NCI-H82 treated with DMSO at 0.1 percent for 48 hours (cell line): ENCODE measurements at regions not wholly inside any gene's neighbourhood (a gene's known extent, or its start where the extent isn't known, plus 50 kb on each side); places are given as distances from the start of the nearest gene placed in this dataset.

Experiments used
- DNase-seq: peaks from one replicate; lab custom pipeline; 2025; ENCODE audit not compliant: unreplicated experiment; lab: John Stamatoyannopoulos, UW

DNA sequence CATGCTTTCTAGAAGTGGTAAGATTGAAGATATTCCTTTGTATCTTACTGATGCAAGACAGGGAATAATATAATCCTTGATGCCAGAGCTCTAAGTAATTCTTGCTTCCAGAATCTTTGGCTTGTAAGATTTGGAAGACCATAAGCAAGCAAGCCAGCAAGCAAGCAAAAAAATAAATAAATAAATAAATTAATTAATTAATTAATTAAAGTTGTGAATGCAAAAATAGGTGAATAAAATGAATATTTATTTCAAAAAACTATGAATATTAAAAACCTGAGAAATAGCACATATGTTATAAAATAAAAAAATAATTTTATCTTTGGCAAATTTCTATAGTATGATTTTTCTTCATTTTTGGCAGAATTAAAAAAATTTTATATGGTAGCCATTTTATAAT, 750.2 kb upstream of the ARRDC4 start:
- no peak for DNase-seq

DNA sequence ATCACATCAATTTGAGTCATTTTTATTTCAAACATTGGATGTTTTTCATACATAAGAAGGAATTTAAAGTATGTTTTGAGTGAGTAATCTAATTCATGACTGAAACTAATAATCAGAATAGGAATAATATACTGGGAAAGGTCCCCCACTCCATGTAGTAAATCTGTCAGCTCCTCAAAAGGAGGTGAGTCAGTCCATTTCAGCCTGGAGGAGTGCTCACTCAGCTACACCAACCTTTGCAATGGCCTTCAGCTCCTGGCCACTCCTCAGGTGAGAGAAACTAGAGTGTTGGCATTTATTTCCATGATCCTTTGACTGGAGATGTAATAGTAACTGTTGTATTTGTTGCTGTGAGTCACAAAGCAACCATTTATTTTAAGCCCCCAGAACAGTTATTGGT, 744.9 kb upstream of the ARRDC4 start:
- DNase-seq = no peak

DNA sequence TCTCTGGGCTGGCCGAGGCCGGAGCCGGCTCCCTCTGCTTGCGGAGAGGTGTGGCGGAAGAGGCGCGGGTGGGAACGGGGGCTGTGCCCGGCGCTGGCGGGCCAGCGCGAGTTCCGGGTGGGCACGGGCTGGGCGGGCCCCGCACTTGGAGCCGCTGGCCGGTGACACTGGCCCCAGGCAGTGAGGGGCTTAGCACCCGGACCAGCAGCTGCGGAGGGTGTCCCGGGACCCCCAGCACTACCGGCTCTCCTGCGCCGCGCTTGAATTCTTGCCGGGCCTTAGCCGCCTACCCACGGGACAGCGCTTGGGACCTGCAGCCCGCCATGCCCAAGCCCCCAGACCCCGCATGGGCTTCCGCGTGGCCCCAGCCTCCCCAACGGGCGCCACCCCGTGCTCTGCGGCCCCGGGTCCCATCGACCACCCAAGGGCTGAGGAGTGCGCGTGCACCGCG, 736.3 kb upstream of the ARRDC4 start:
- no peak for DNase-seq

DNA sequence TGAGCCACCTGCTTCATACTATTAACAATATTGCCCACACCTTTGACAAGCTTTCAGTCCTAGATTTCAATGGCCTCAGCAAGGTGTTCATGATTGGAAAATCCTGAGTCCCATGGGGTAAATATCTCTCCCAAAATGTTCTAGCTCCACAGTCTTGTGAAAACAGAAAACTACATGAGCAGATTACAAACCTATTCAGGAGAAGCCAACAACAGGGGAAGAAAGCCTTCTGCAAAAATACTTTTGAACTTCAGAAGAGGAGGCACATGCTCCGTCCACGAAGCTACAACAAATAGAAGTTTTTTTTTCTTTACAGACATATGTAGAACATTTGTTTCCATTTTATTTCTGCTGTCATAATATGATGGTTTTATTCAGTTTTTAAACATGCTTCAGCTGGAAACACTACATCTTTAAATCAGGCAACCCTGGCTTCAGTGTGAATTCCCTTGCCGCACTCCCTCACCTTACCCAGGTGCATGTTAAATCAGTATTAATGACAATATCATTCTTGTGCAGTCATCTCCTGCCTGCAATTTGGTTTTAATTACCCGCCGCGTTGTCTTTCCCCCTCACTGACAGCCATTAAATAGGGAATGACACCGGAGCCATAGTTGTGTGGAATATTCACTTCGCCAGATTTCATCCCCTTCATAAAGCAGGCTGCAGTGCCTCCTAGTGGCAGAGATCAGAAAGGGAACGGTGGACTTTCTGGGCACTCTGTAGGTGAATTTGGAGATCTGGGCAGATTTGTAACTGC, 725.5 kb upstream of the ARRDC4 start:
- peak; percentile 43 for DNase-seq

DNA sequence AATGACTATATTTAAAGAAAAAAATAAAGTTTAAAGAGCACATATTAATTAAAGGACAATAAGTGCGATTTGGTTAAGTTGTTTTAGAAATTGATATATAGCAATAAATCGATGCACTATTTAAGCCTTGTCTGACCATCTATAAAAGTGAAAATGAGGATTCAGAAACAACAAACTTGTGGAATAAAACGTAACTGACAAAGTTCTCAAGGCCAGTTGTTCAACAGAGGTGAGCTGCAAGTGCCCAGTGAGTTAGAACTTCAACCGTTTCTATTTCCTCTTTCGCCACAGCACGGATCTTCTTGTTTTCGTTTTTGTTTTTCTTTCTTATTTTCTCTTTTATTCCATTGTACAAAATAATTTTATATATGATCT, 724.9 kb upstream of the ARRDC4 start:
- DNase-seq = no peak

DNA sequence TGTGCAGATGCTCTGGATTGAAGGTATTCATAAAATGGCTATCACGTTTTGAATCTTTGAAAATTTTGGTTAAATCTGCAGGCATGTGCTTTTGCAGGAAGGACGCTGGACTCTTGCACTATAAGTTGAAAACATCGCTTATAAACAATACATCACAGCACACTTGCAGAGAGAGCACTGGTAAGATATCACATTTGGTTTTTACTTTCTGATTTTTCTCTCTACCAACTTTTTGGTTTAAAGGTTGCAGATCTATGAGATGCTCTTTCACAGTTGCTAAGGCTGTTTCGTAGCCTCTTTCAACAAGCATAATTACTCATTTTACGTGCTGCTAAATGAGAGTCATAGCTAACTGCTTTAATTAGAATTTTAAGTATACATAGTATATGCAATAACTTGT, 724.4 kb upstream of the ARRDC4 start:
- no peak for DNase-seq

DNA sequence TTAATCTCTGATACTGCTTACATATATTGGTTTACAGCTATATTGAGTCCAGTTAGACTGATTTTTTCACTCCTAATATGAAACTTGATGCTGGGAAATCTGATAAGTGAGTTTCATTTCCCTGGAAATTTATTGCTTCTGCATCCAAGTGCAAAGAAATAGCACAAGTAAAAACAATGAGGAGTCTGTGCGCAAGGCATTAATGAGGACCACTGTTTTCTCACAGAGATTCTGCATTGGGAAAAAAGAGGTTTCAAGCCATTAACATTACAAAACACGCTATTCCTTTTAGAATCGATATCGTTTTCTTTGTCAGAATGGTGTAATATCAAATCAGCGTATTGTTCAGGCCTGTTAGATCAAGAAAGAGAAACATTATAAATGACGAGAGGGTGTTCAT, 723.3 kb upstream of the ARRDC4 start:
- DNase-seq = no peak

DNA sequence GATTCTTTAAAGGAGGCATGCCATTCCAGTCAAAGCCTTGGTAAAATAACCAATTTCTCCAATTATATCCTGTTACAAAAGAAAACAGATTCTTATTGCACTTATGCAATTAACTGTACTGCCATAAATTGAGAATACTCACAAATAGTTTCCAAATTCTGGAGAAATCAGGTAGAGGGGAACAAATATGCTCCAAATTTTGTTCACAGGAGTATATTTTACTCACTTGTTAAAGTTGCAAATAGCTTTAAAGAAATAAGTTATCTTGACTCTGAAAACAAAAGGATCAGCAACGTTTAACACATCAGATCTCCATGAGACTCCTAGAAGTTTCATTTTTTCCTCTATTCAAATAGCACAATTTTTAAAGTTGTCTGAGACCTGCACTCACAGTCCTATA, 712.1 kb upstream of the ARRDC4 start:
- no peak for DNase-seq

DNA sequence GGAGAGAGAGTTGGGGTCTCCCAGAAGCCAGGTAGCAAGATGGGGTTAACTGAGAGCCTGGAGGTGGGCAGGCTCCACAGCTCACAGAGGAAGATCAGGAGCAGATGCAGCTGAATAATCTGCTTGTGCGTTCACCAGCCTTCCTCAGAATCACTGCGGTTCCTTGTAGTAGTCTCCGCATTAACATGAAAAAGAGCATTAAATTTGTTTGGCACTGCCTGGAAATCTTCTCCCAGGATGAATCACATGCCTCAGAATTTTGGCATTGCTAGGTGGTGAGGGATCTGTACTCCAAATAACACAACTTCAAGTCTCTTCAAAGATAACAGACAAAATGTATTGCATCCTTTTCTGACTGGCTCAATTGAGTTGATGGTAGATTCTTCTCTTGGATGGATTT, 700.6 kb upstream of the ARRDC4 start:
- DNase-seq = no peak

DNA sequence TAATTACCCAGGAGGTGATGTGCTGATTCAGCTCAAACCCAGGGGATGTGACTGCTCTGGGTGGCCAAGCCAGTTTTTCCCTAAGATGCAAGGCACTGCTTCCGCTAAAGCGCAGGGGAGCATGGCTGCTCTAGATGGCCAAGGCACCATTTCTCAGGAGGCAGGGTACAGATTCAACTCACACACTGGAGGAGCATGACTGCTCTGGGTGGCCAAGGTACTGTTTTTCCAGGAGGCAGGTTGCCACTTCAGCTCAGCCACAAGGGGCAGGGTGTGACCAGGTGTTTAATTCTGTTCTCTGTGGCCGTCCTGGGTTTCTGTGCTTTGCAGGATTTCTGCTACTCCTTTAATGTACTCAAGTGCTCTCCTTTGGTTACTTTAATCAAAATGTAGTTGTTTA, 659.3 kb upstream of the ARRDC4 start:
- DNase-seq = no peak

DNA sequence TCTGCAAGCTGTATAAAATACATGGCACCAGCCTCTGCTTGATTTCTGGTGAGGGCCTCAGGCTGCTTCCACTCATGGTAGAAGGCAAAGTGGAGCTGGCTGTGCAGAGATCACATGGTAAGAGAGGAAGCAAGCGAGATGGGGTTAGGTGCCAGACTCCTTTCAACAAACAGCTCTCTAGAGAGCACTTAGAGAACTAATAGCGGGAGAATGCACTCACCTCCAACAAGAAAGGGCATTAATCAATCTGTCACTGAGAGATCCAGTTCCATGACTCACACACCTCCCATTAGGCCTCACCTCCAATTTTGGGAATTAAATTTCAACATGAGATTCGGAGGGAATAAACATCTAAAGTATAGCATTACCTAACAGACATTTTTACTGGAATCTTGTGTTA, 644.1 kb upstream of the ARRDC4 start:
- no peak for DNase-seq

DNA sequence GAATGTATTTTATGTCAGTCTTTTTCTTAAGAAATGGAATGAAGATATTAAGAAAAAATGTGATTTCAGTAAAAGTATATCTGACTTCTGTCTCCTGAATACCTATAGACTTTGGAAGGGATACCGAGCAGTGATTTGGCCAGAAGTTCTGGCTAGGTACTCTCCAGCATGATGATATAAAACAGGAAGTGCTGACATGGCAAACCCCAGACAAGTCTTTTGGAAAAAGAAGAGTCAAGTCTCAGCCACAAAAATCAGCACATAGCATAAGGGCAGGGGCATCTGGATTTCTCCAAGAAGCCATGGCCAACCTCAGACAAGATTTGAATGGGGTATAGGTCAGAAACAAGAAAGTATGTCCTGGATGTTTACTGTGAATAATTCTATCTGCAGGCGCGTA, 643.3 kb upstream of the ARRDC4 start:
- no peak for DNase-seq

DNA sequence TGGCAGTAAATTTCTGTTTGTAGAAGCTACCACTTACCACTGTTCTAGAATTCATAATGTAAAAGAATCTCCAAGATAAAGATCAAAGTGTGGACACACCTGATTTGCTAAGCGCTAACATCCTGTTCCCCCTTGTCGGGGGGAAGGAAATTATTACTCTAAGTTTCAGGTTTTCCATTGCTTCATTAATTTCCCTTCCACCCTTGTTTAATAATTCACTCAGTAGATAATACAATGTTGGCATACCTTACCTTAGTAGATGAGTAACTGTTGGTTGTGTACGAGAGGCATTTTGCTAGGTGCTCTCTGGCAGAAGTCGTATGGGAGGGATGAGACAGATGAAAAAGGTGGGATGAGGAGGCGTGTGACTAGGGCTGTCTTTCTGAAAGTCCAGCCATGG, 641.2 kb upstream of the ARRDC4 start:
- DNase-seq = no peak

DNA sequence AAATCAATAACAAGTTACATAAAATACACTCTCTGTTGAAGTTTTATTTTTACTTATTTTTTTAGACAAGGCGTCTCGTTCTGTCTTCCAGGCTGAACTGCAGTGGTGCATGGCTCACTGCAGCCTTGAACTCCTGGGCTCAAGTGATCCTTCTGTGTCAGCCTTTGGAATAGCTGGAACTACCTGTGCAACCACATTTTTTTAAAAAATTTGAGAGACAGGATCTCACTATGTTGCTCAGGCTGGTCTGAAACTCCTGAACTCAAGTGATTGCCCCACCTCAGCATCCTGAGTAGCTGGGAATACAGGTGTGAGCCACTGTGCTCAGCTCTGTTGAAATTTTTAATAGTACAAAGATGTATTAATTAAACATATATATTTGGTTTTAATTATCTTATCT, 614.3 kb upstream of the ARRDC4 start:
- DNase-seq = no peak

DNA sequence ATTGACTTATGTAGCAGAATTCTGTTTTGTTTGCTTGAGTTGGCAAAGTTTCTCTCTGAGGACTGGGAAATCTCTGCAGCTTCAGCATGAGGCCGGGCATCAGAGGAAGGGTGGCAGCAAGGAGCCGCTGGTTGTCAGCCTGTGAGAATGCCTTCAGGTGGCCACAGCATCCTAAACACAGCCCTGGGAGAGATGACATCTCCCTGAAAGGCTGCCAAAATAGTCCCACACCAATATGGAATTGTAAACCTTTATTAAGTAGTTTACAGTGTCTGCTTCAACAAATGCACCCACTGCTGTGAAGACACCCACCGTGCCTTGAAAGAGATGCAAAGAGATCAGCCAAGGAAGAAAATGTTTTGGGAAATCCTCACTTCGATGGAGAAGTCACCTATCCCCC, 609.7 kb upstream of the ARRDC4 start:
- no peak for DNase-seq

DNA sequence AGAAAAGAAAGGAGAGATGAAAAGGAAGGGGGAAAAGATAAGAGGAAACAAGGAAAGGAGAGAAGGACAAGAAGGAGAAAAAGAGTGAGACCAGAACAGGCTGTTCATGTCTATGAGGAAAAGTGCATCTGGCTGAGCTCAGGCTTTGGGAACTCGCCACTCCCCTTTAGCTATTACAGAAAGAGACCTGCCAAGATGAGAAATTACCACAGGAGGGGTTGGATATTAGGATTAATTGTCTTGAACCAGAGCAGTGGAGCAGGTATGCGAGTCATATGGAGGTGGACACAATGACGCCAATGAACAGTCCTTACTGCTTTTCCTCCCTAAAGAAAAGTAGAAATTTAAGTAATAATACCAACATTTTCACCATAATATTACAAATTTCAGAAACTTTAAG, 577.0 kb upstream of the ARRDC4 start:
- DNase-seq = no peak

DNA sequence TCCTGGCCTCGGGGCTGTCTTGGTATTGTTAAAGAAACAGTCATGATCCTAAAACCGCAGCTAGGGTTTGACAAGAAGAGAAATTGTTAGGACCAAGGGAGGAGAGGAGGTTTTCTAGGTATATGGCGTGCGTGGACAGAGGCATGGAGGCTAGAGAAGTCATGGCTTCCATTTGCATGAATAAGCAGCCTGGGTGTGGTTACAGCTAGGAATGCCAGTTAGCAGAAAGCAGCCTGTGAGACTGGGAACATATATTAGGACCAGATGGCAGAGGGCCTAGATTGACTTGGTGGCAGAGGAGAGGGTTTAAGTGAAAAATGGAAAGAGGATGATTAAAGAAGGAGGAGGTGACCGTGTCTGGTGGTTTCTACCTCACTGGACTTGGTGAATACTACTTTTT, 573.6 kb upstream of the ARRDC4 start:
- no peak for DNase-seq

DNA sequence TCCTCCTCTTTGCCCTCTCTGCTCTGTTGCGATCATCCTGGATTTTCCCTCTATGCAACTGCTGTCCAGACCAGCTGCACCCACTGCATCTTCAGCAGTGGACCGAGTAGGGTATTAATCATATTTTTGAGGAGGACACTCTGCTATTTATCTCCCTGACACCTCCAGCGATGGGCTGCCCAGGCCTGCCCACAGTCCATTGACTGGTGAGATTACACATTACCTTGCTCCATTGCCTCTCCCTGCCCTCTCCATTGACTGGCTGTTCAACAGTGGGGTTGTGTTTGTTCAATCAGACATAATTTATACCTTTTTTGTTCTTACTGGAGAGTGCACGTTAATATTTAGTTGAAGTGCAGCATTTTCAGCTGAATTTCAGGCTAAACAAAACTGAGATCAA, 559.3 kb upstream of the ARRDC4 start:
- no peak for DNase-seq

DNA sequence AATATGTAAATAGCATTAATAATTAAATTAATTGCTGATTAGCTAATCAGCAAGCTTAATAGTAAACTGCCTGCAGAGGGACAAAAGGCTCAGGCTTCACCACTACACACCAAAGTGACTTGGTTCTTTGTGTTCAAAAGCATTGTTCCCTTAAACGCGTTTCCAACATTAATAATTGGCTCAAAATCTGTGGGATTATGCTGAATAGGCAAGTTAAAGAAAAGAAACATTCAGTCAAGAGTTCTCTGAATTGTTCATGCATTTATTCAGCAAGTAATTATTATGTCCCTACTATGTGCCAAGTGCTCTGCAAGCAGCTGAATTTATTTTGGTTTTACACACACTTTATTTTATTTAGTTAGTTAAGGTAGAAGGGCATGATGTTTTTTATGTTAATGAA, 558.5 kb upstream of the ARRDC4 start:
- no peak for DNase-seq

DNA sequence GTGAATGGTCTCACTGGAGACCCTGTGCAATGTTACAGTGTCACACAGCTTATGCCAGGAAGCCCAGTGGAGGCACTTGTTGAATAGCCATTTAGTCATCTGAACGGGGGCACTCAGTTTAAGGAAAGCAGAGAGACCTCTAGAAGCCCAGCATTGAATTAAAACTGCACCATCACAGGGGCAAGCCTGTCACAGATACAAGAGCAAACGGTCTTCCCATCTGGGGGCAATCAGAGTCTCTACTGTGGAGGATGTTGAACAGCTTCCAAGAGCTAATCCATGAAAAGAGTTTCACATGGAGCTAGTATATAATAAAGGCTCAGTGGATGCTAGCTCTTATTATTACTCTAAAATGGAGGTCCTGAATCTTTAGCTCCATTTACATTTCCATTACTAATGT, 553.7 kb upstream of the ARRDC4 start:
- no peak for DNase-seq

DNA sequence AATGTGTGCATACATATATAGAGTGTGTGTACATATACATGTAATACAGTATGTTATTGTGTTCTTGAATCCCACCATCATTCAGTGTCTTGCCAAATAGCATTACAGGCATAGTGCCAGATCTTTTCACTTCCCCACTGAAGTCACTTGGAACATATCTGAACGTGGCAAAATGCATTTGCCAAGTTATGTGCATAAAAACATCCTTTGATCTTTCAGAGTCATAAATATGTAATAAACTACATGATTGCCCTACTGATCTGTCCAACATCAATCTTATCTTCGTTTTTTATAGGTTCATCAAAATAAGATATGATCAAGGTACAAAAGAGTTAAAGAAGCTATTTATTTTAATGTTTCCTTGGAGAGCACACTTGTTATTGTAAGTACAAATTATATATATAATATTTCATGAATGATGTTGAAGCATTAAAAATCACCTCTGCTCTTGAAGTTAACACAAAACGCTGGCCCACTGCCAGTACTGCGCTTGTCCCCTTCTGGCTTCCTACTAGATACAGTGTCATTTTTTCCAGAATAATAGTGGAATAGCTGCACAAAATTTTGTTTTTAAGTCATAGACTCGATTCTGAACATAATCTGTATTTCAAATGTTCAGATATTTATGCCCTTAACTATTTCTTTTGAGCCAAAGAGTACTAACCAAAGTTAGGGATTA, 549.5 kb upstream of the ARRDC4 start:
- no peak for DNase-seq

DNA sequence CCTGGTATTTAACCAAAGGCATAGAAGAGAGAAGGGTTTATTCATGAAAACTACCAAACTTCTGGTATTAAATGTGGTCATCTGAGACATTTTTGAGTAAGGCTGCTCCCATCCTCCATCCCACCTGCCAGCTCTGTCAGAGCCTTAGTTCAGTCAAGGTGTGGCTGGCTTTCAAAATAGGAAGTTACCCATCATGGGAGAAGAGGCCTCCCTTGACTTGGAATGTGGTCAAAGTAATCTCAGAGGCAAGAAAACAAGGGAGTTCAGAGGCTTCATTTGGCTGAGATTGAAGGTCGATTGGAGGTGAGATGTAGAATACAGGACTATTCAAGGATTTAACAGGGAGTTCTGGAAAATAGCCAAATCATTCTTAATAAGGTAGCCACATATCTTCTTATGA, 540.4 kb upstream of the ARRDC4 start:
- DNase-seq = no peak

DNA sequence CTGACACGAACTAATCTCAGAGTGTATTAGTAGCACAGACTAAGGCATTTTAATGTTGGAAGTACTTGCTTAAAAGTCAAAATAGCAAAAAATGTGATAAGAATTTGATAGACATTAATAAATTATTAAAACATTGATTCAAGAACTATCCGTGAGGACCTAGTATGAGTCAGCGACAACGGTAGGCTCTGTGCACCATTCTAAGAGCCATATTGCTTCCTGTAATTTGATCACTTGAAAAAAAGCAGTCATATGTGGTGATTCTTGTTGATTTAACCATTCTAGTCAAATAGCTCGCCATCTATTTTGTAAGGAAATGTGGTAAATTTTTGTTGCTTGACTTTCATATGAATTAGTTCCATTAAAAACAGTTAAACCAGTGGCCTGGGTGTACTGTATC, 534.9 kb upstream of the ARRDC4 start:
- DNase-seq = no peak
